Choroid plexus epithelial cell (primary cell): ENCODE measurements at regions not wholly inside any gene's neighbourhood (a gene's known extent, or its start where the extent isn't known, plus 50 kb on each side); places are given as distances from the start of the nearest gene placed in this dataset.
A peak's percentile ranks its signal among the peaks of the same experiment; 100 is the strongest.
"Not testable (repeated sequence)": the region's sequence is repeated elsewhere in the genome, so short reads cannot be mapped to it uniquely, and the experiment has no call there.

Experiments used
- DNase-seq: peaks from one replicate; pipeline ENCODE4 v3.0.0-alpha.2; 2010; ENCODE audit warnings: low read depth
- H3K4me3 ChIP-seq: 2 replicates; pipeline ENCODE4 v1.5.1; 2011; ENCODE audit warnings: low read depth, mild to moderate bottlenecking, control low read depth, low read length, moderate library complexity
- CTCF ChIP-seq: conservative IDR thresholded peaks from 2 replicates; pipeline ENCODE4 v1.5.1; 2011; ENCODE audit warnings: low read depth, mild to moderate bottlenecking, control low read depth, inconsistent platforms, low read length, moderate library complexity

- DNase-seq, result peak; percentile 4
- TF ChIP-seq CTCF, result peak; percentile 17
- H3K4me3 ChIP-seq, result no peak overlapping the region
Measured at GRCh38 chr12:111121840-111122239, 201.5 kb upstream of the MYL2 start.

GRCh38 chr12:111120578-111120977, 200.2 kb upstream of the MYL2 start:
- TF ChIP-seq CTCF, result no peak
- no peak overlapping the region for H3K4me3 ChIP-seq
- DNase-seq, result no peak

- no peak for TF ChIP-seq CTCF
- DNase-seq, result no peak
- no peak overlapping the region for H3K4me3 ChIP-seq
Measured at GRCh38 chr12:111117017-111117416, 196.6 kb upstream of the MYL2 start.

GRCh38 chr12:111113313-111113712, 192.9 kb upstream of the MYL2 start:
- DNase-seq, H3K4me3 ChIP-seq: not testable (repeated sequence)

- H3K4me3 ChIP-seq, result no peak overlapping the region
- no peak for TF ChIP-seq CTCF
Measured at GRCh38 chr12:111112311-111113098, 192.1 kb upstream of the MYL2 start.

GRCh38 chr12:111111681-111112080, 191.3 kb upstream of the MYL2 start:
- DNase-seq, result no peak
- H3K4me3 ChIP-seq, result no peak overlapping the region
- no peak for TF ChIP-seq CTCF

More at GRCh38 chr12:111112311-111113098, 192.1 kb upstream of the MYL2 start:
- no peak for DNase-seq

GRCh38 chr12:111110556-111110955, 190.2 kb upstream of the MYL2 start:
- no peak overlapping the region for H3K4me3 ChIP-seq
- DNase-seq, result no peak
- TF ChIP-seq CTCF, result no peak
